ENCODE measurements at regions not wholly inside any gene's neighbourhood (a gene's known extent, or its start where the extent isn't known, plus 50 kb on each side); places are given as distances from the start of the nearest gene placed in this dataset.

GRCh38 chr3:115347737-115348136 is 200.6 kb upstream of the ZBTB20 start:
- no peak for DNase-seq (ENCODE audit: low read depth)
- H3K4me3 ChIP-seq (ENCODE audit: low read length), result no peak overlapping the region
- TF ChIP-seq CTCF (conservative IDR thresholded peaks at IDR 0.05; ENCODE audit: low read length), result no peak

DNA sequence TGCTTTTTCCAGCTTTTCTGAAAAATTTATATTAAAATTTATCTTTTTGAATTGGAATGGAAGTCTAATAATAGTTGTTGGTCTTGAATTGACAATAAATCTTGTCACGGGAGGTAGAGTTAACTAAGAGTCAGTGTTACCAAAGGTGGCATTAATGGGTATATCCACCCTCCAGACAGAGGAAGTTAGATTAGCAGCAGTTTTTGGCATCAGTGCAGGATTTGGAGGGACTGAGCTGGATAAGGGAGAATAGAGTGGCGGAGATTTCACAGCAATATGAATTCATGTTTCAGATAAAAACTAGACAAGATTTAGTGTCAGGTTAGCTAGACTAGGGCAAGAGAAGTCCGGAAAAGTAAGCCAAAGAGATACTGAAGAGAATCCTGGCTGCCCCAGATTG is 201.3 kb upstream of the ZBTB20 start:
- DNase-seq (ENCODE audit: low read depth), result no peak
- no peak for TF ChIP-seq CTCF (conservative IDR thresholded peaks at IDR 0.05; ENCODE audit: low read length)
- H3K4me3 ChIP-seq (ENCODE audit: low read length), result no peak overlapping the region

GRCh38 chr3:115348951-115349745 is 202.1 kb upstream of the ZBTB20 start:
- TF ChIP-seq CTCF (conservative IDR thresholded peaks at IDR 0.05; ENCODE audit: low read length), result no peak
- no peak overlapping the region for H3K4me3 ChIP-seq (ENCODE audit: low read length)
- no peak for DNase-seq (ENCODE audit: low read depth)

- H3K4me3 ChIP-seq (ENCODE audit: low read length), result no peak overlapping the region
- peak; percentile 5 for DNase-seq (ENCODE audit: low read depth)
- no peak for TF ChIP-seq CTCF (conservative IDR thresholded peaks at IDR 0.05; ENCODE audit: low read length)
Measured at GRCh38 chr3:115350606-115351005, 203.5 kb upstream of the ZBTB20 start.

DNA sequence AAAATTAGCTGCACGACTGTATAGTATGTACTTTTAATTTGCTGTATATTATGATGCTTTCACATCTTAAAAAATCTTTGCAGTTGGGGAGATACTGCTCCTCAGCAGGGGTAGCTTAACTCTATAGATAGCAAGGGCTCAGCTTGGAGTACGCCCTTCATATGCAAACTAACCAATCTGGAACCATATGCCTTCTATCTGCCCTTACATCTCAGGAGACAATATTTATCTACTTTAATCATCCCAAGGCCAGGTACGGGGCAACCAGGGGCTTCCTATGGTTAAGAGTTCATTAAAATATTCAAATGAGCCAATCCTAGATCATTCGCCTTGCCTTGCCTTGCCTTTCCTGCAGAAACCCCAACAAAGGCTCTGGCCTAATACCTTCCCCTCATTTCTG is 204.1 kb upstream of the ZBTB20 start:
- no peak for TF ChIP-seq CTCF (conservative IDR thresholded peaks at IDR 0.05; ENCODE audit: low read length)
- no peak overlapping the region for H3K4me3 ChIP-seq (ENCODE audit: low read length)
- DNase-seq (ENCODE audit: low read depth), result no peak

DNA sequence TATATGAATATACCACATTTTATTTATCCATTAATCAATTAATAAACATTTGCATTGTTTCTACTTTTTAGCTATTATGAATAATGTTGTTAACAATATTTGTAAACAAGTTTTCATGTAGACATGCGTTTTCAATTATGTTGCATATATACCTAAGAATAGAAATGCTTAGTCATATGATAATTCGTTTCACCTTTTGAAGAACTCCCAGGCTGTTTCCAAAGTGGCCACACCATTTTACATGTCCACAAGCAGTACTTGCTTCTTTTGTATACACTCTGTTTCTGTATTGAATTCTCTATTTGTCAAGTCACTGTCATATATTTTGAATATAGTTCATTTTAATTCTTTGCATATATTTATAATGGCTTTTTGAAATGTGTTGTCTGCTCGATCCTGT is 206.9 kb upstream of the ZBTB20 start:
- TF ChIP-seq CTCF (conservative IDR thresholded peaks at IDR 0.05; ENCODE audit: low read length), result no peak
- no peak overlapping the region for H3K4me3 ChIP-seq (ENCODE audit: low read length)
- DNase-seq (ENCODE audit: low read depth), result no peak

DNA sequence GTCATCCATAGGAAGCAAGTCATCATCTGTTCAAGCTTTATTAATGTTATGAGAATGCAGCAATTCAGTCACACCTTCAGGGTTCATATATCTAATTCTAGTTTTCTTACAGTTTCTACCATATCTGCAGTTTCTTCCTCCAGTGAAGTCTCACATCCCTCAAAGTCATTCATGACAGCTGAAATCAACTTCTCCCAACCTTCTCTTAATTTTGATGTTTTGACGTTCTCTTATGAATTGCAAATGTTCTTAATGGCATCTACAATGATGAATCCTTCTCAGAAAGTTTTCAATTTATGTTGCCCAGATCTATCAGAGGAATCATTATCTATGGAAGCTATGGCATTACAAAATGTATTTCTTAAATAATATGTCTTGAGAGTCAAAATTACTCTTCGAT is 210.4 kb upstream of the ZBTB20 start:
- no peak for DNase-seq (ENCODE audit: low read depth)
- no peak overlapping the region for H3K4me3 ChIP-seq (ENCODE audit: low read length)
- no peak for TF ChIP-seq CTCF (conservative IDR thresholded peaks at IDR 0.05; ENCODE audit: low read length)

Measured in AG10803 (cell line).